Body of pancreas (tissue), 4 donors: ENCODE measurements at regions not wholly inside any gene's neighbourhood (a gene's known extent, or its start where the extent isn't known, plus 50 kb on each side); places are given as distances from the start of the nearest gene placed in this dataset.

Experiments used
- ATAC-seq: fragments of 150-250 bp; one replicate; pipeline ENCODE4 v1.9.1; 2016
- DNase-seq, 4 donors: peaks; one replicate each; pipeline ENCODE4 v3.0.0-alpha.2; 2019
- H3K27ac ChIP-seq, 4 donors: fragments of 200-600 bp; sonication (generic); 1 replicate in 3 of 4; 2 replicates in 1 of 4; pipeline versions ENCODE4 v1.5.1 to v1.6.1; 2016 to 2019; ENCODE audit warnings: mild to moderate bottlenecking in 1 of 4, mixed read lengths in 1 of 4, moderate library complexity in 1 of 4
- H3K27me3 ChIP-seq, 2 donors: fragments of 200-600 bp; sonication (generic); one replicate each; pipeline ENCODE4 v1.6.0; 2016; ENCODE audit warnings: mild to moderate bottlenecking in 1 of 2
- H3K36me3 ChIP-seq, 2 donors: fragments of 200-600 bp; sonication (generic); replicated peaks in 1 of 2; 2 replicates each; pipeline ENCODE4 v1.5.1; 2016; ENCODE audit warnings: low read depth in 2 of 2; ENCODE audit not compliant: insufficient read depth in 1 of 2
- H3K4me1 ChIP-seq: fragments of 200-600 bp; sonication (generic); one replicate; pipeline ENCODE4 v1.6.0; 2016
- H3K4me3 ChIP-seq, 2 donors: fragments of 200-600 bp; sonication (generic); 1 replicate in 1 of 2; 2 replicates in 1 of 2; pipeline ENCODE4 v1.5.1; 2016 to 2019
- H3K9me3 ChIP-seq, 3 donors: fragments of 200-600 bp; sonication (generic); 1 replicate in 2 of 3; 2 replicates in 1 of 3; pipeline ENCODE4 v1.5.1; 2016
- CTCF ChIP-seq, 7 experiments: fragments of 450-650 bp in 4 of 7; fragments of 200-600 bp in 3 of 7; sonication (generic) in 3 of 7; IDR thresholded peaks; one replicate each; pipeline ENCODE4 v1.5.1; 2016 to 2019; ENCODE audit warnings: antibody characterized with exemption in 7 of 7
- POLR2A ChIP-seq, 3 donors: fragments of 450-650 bp; IDR thresholded peaks; one replicate each; pipeline ENCODE4 v1.6.1; 2016; ENCODE audit warnings: antibody characterized with exemption in 3 of 3, mild to moderate bottlenecking in 2 of 3
- WGBS, 2 donors: methylation state at CpG; one replicate each; pipeline ENCODE4 v1.1.5; 2017; 5-methylcytosine and 5-hydroxymethylcytosine counted together
- intact Hi-C: fragments of 100-400 bp; cut with DNase I; formaldehyde crosslinking; loops from one replicate; pipeline ENCODE4 v1.15.1; 2023

- H3K27me3 ChIP-seq, result no peaks in the 10 kb centered on the region
- intact Hi-C loops, result no loop called here
- no peak overlapping the region for H3K4me3 ChIP-seq
- H3K9me3 ChIP-seq, result no peaks in the 10 kb centered on the region
- TF ChIP-seq CTCF (IDR thresholded peaks at IDR 0.05) (no peak), POLR2A (IDR thresholded peaks at IDR 0.05) (no peak)
- H3K27ac ChIP-seq, result no peak overlapping the region
- no peaks in the 10 kb centered on the region for H3K4me1 ChIP-seq
- no peak for ATAC-seq
- DNase-seq, result no peak
- no peaks in the 10 kb centered on the region for H3K36me3 ChIP-seq
- WGBS, 2 donors, result 67 to 80% methylated on average over 1 of the region's 1 CpG
Measured at GRCh38 chr9:100879884-100880283, 148.6 kb upstream of the PLPPR1 start.

GRCh38 chr9:100880284-100880683, 148.2 kb upstream of the PLPPR1 start:
- ATAC-seq (no peak), DNase-seq (no peak)
- Histone ChIP-seq H3K4me3 (no peak overlapping the region), H3K4me1 (no peaks in the 10 kb centered on the region), H3K27ac (no peak overlapping the region), H3K36me3 (no peaks in the 10 kb centered on the region), H3K9me3 (no peaks in the 10 kb centered on the region), H3K27me3 (no peaks in the 10 kb centered on the region)
- TF ChIP-seq POLR2A (IDR thresholded peaks at IDR 0.05) (no peak), CTCF (IDR thresholded peaks at IDR 0.05) (no peak)
- intact Hi-C loops, result no loop called here
- WGBS, 2 donors, result 74 to 77% methylated on average over 2 of the region's 2 CpGs

- H3K4me3 ChIP-seq, result no peak overlapping the region
- no peak for ATAC-seq
- no peak for TF ChIP-seq POLR2A (IDR thresholded peaks at IDR 0.05)
- no peak for TF ChIP-seq CTCF (IDR thresholded peaks at IDR 0.05)
- H3K9me3 ChIP-seq, result no peaks in the 10 kb centered on the region
- H3K27ac ChIP-seq, result no peak overlapping the region
- no peaks in the 10 kb centered on the region for H3K36me3 ChIP-seq
- 62 to 63% methylated on average over 4 of the region's 4 CpGs for WGBS, 2 donors
- no peak for DNase-seq
- intact Hi-C loops, result no loop called here
- H3K4me1 ChIP-seq, result no peaks in the 10 kb centered on the region
- H3K27me3 ChIP-seq, result no peaks in the 10 kb centered on the region
Measured at GRCh38 chr9:100884518-100884917, 144.0 kb upstream of the PLPPR1 start.

GRCh38 chr9:100890321-100890720, 138.2 kb upstream of the PLPPR1 start:
- H3K36me3 ChIP-seq, result no peaks in the 10 kb centered on the region
- no peak overlapping the region for H3K27ac ChIP-seq
- 46 to 52% methylated on average over 3 of the region's 3 CpGs for WGBS, 2 donors
- H3K27me3 ChIP-seq, result no peaks in the 10 kb centered on the region
- DNase-seq (no peak), ATAC-seq (no peak)
- no peaks in the 10 kb centered on the region for H3K9me3 ChIP-seq
- TF ChIP-seq POLR2A (IDR thresholded peaks at IDR 0.05) (no peak), CTCF (IDR thresholded peaks at IDR 0.05) (no peak)
- H3K4me1 ChIP-seq, result no peaks in the 10 kb centered on the region
- intact Hi-C loops, result no loop called here
- H3K4me3 ChIP-seq, result no peak overlapping the region

- DNase-seq (no peak), ATAC-seq (no peak)
- WGBS, 2 donors, result 77 to 78% methylated on average over 5 of the region's 5 CpGs
- no peaks in the 10 kb centered on the region for H3K36me3 ChIP-seq
- H3K27me3 ChIP-seq, result no peaks in the 10 kb centered on the region
- no peaks in the 10 kb centered on the region for H3K4me1 ChIP-seq
- no peak overlapping the region for H3K4me3 ChIP-seq
- no peak overlapping the region for H3K27ac ChIP-seq
- TF ChIP-seq POLR2A (IDR thresholded peaks at IDR 0.05), result no peak
- TF ChIP-seq CTCF (IDR thresholded peaks at IDR 0.05), result no peak
- intact Hi-C loops, result no loop called here
- no peaks in the 10 kb centered on the region for H3K9me3 ChIP-seq
Measured at GRCh38 chr9:100911273-100911672, 117.3 kb upstream of the PLPPR1 start.
